ENCODE measurements at regions not wholly inside any gene's neighbourhood (a gene's known extent, or its start where the extent isn't known, plus 50 kb on each side); places are given as distances from the start of the nearest gene placed in this dataset.

- H3K27me3 ChIP-seq (ENCODE audit: control insufficient read depth in 3 of 3, insufficient read depth in 3 of 3, low read depth in 1 of 3, low read length in 3 of 3): no peaks in the 10 kb centered on the region
Measured at GRCh38 chr17:12421077-12421476, 244.6 kb upstream of the MYOCD start.

GRCh38 chr17:12421646-12422306, 243.9 kb upstream of the MYOCD start:
- Histone ChIP-seq H3K9ac (ENCODE audit: low read depth, low read length, poor library complexity) (no peak overlapping the region), H2AK5ac (ENCODE audit: low read depth, low read length) (no peak overlapping the region), H2BK15ac (ENCODE audit: low read length) (no peak overlapping the region), H4K8ac (ENCODE audit: low read depth, low read length) (no peak overlapping the region), H2AFZ (ENCODE audit: low read length) (peak overlapping the region; percentile 51), H3K4ac (ENCODE audit: low read length) (no peak overlapping the region), H3K23ac (ENCODE audit: low read depth, low read length, poor library complexity) (no peak overlapping the region), H2BK120ac (ENCODE audit: low read depth, low read length) (no peak overlapping the region), H3K4me2 (ENCODE audit: insufficient read depth, low read length, poor library complexity, severe bottlenecking) (no peak overlapping the region), H3K4me1 (ENCODE audit: control insufficient read depth in 2 of 2, insufficient read depth in 1 of 2, low read depth in 1 of 2, low read length in 2 of 2) (no peaks in the 10 kb centered on the region), H3K27me3 (ENCODE audit: control insufficient read depth in 3 of 3, insufficient read depth in 3 of 3, low read depth in 1 of 3, low read length in 3 of 3) (no peaks in the 10 kb centered on the region), H3K79me1 (ENCODE audit: low read depth, low read length) (no peaks in the 10 kb centered on the region), H2BK5ac (ENCODE audit: low read length) (no peak overlapping the region), H3K18ac (ENCODE audit: low read length) (no peak overlapping the region), H3K14ac (ENCODE audit: low read length) (no peak overlapping the region), H3K36me3 (replicated peaks in 1 of 2; ENCODE audit: control insufficient read depth in 2 of 2, insufficient read depth in 2 of 2, low read length in 2 of 2) (no peaks in the 10 kb centered on the region), H3K4me3 (ENCODE audit: low read length in 2 of 2) (no peak overlapping the region), H4K91ac (ENCODE audit: low read depth, low read length, poor library complexity) (no peak overlapping the region), H2BK12ac (ENCODE audit: low read length) (no peak overlapping the region), H3K9me3 (replicated peaks in 1 of 2; ENCODE audit: control insufficient read depth in 2 of 2, insufficient read depth in 1 of 2, low read depth in 1 of 2, low read length in 2 of 2) (no peaks in the 10 kb centered on the region), H3K27ac (replicated peaks; ENCODE audit: low read length) (no peak overlapping the region)
- no peak for DNase-seq (ENCODE audit: low spot score)
- no CpG with 5 or more reads among the region's 15 CpGs for WGBS, 2 donors (ENCODE audit: extremely low coverage in 2 of 2, insufficient read length in 2 of 2, insufficient replicate concordance in 1 of 2)

More at GRCh38 chr17:12421077-12421476, 244.6 kb upstream of the MYOCD start:
- H2BK12ac ChIP-seq (ENCODE audit: low read length): no peak overlapping the region
- H3K4me1 ChIP-seq (ENCODE audit: control insufficient read depth in 2 of 2, insufficient read depth in 1 of 2, low read depth in 1 of 2, low read length in 2 of 2): no peaks in the 10 kb centered on the region
- H3K23ac ChIP-seq (ENCODE audit: low read depth, low read length, poor library complexity): no peak overlapping the region
- no peaks in the 10 kb centered on the region for H3K36me3 ChIP-seq (replicated peaks in 1 of 2; ENCODE audit: control insufficient read depth in 2 of 2, insufficient read depth in 2 of 2, low read length in 2 of 2)
- no peak overlapping the region for H2BK15ac ChIP-seq (ENCODE audit: low read length)
- H3K9ac ChIP-seq (ENCODE audit: low read depth, low read length, poor library complexity): no peak overlapping the region
- H4K91ac ChIP-seq (ENCODE audit: low read depth, low read length, poor library complexity): no peak overlapping the region
- H3K4me2 ChIP-seq (ENCODE audit: insufficient read depth, low read length, poor library complexity, severe bottlenecking): no peak overlapping the region
- H4K8ac ChIP-seq (ENCODE audit: low read depth, low read length): no peak overlapping the region
- H2AK5ac ChIP-seq (ENCODE audit: low read depth, low read length): no peak overlapping the region
- no CpG with 5 or more reads among the region's 5 CpGs for WGBS, 2 donors (ENCODE audit: extremely low coverage in 2 of 2, insufficient read length in 2 of 2, insufficient replicate concordance in 1 of 2)
- H3K14ac ChIP-seq (ENCODE audit: low read length): no peak overlapping the region
- no peak overlapping the region for H3K18ac ChIP-seq (ENCODE audit: low read length)
- no peak overlapping the region for H3K27ac ChIP-seq (replicated peaks; ENCODE audit: low read length)
- H2AFZ ChIP-seq (ENCODE audit: low read length): peak overlapping the region; percentile 51
- H3K4me3 ChIP-seq (ENCODE audit: low read length in 2 of 2): no peak overlapping the region
- no peak overlapping the region for H2BK120ac ChIP-seq (ENCODE audit: low read depth, low read length)
- no peaks in the 10 kb centered on the region for H3K79me1 ChIP-seq (ENCODE audit: low read depth, low read length)
- no peak overlapping the region for H3K4ac ChIP-seq (ENCODE audit: low read length)
- H3K9me3 ChIP-seq (replicated peaks in 1 of 2; ENCODE audit: control insufficient read depth in 2 of 2, insufficient read depth in 1 of 2, low read depth in 1 of 2, low read length in 2 of 2): no peaks in the 10 kb centered on the region
- DNase-seq (ENCODE audit: low spot score): no peak
- no peak overlapping the region for H2BK5ac ChIP-seq (ENCODE audit: low read length)

GRCh38 chr17:12422651-12423050, 243.0 kb upstream of the MYOCD start:
- no CpG with 5 or more reads among the region's 13 CpGs for WGBS, 2 donors (ENCODE audit: extremely low coverage in 2 of 2, insufficient read length in 2 of 2, insufficient replicate concordance in 1 of 2)
- H4K91ac ChIP-seq (ENCODE audit: low read depth, low read length, poor library complexity): no peak overlapping the region

GRCh38 chr17:12423337-12423736, 242.4 kb upstream of the MYOCD start:
- no peak overlapping the region for H3K14ac ChIP-seq (ENCODE audit: low read length)
- no peak overlapping the region for H2BK5ac ChIP-seq (ENCODE audit: low read length)
- H2AK5ac ChIP-seq (ENCODE audit: low read depth, low read length): no peak overlapping the region
- no peak overlapping the region for H2AFZ ChIP-seq (ENCODE audit: low read length)
- no peaks in the 10 kb centered on the region for H3K36me3 ChIP-seq (replicated peaks in 1 of 2; ENCODE audit: control insufficient read depth in 2 of 2, insufficient read depth in 2 of 2, low read length in 2 of 2)
- H3K18ac ChIP-seq (ENCODE audit: low read length): no peak overlapping the region
- no peaks in the 10 kb centered on the region for H3K79me1 ChIP-seq (ENCODE audit: low read depth, low read length)
- no peak overlapping the region for H2BK120ac ChIP-seq (ENCODE audit: low read depth, low read length)
- H3K27me3 ChIP-seq (ENCODE audit: control insufficient read depth in 3 of 3, insufficient read depth in 3 of 3, low read depth in 1 of 3, low read length in 3 of 3): no peaks in the 10 kb centered on the region
- H3K9me3 ChIP-seq (replicated peaks in 1 of 2; ENCODE audit: control insufficient read depth in 2 of 2, insufficient read depth in 1 of 2, low read depth in 1 of 2, low read length in 2 of 2): no peaks in the 10 kb centered on the region
- H3K27ac ChIP-seq (replicated peaks; ENCODE audit: low read length): no peak overlapping the region
- no peak overlapping the region for H3K23ac ChIP-seq (ENCODE audit: low read depth, low read length, poor library complexity)
- H4K91ac ChIP-seq (ENCODE audit: low read depth, low read length, poor library complexity): no peak overlapping the region
- H2BK12ac ChIP-seq (ENCODE audit: low read length): no peak overlapping the region
- H3K4me1 ChIP-seq (ENCODE audit: control insufficient read depth in 2 of 2, insufficient read depth in 1 of 2, low read depth in 1 of 2, low read length in 2 of 2): no peaks in the 10 kb centered on the region
- no peak for DNase-seq (ENCODE audit: low spot score)
- H3K4me3 ChIP-seq (ENCODE audit: low read length in 2 of 2): no peak overlapping the region
- H3K4ac ChIP-seq (ENCODE audit: low read length): no peak overlapping the region
- no peak overlapping the region for H2BK15ac ChIP-seq (ENCODE audit: low read length)
- no peak overlapping the region for H3K9ac ChIP-seq (ENCODE audit: low read depth, low read length, poor library complexity)
- no peak overlapping the region for H3K4me2 ChIP-seq (ENCODE audit: insufficient read depth, low read length, poor library complexity, severe bottlenecking)
- no CpG with 5 or more reads among the region's 7 CpGs for WGBS, 2 donors (ENCODE audit: extremely low coverage in 2 of 2, insufficient read length in 2 of 2, insufficient replicate concordance in 1 of 2)
- no peak overlapping the region for H4K8ac ChIP-seq (ENCODE audit: low read depth, low read length)

More at GRCh38 chr17:12422651-12423050, 243.0 kb upstream of the MYOCD start:
- no peak overlapping the region for H2BK5ac ChIP-seq (ENCODE audit: low read length)
- H3K4me1 ChIP-seq (ENCODE audit: control insufficient read depth in 2 of 2, insufficient read depth in 1 of 2, low read depth in 1 of 2, low read length in 2 of 2): no peaks in the 10 kb centered on the region
- H3K27me3 ChIP-seq (ENCODE audit: control insufficient read depth in 3 of 3, insufficient read depth in 3 of 3, low read depth in 1 of 3, low read length in 3 of 3): no peaks in the 10 kb centered on the region
- H3K18ac ChIP-seq (ENCODE audit: low read length): peak overlapping the region; percentile 31
- H3K27ac ChIP-seq (replicated peaks; ENCODE audit: low read length): no peak overlapping the region
- H2BK12ac ChIP-seq (ENCODE audit: low read length): no peak overlapping the region
- H3K36me3 ChIP-seq (replicated peaks in 1 of 2; ENCODE audit: control insufficient read depth in 2 of 2, insufficient read depth in 2 of 2, low read length in 2 of 2): no peaks in the 10 kb centered on the region
- H2AK5ac ChIP-seq (ENCODE audit: low read depth, low read length): no peak overlapping the region
- no peak overlapping the region for H3K4me2 ChIP-seq (ENCODE audit: insufficient read depth, low read length, poor library complexity, severe bottlenecking)
- no peak overlapping the region for H3K9ac ChIP-seq (ENCODE audit: low read depth, low read length, poor library complexity)
- H3K4ac ChIP-seq (ENCODE audit: low read length): no peak overlapping the region
- DNase-seq (ENCODE audit: low spot score): no peak
- H3K9me3 ChIP-seq (replicated peaks in 1 of 2; ENCODE audit: control insufficient read depth in 2 of 2, insufficient read depth in 1 of 2, low read depth in 1 of 2, low read length in 2 of 2): no peaks in the 10 kb centered on the region
- no peak overlapping the region for H2BK120ac ChIP-seq (ENCODE audit: low read depth, low read length)
- no peak overlapping the region for H3K23ac ChIP-seq (ENCODE audit: low read depth, low read length, poor library complexity)
- H2AFZ ChIP-seq (ENCODE audit: low read length): no peak overlapping the region
- no peaks in the 10 kb centered on the region for H3K79me1 ChIP-seq (ENCODE audit: low read depth, low read length)
- H2BK15ac ChIP-seq (ENCODE audit: low read length): no peak overlapping the region
- no peak overlapping the region for H4K8ac ChIP-seq (ENCODE audit: low read depth, low read length)
- no peak overlapping the region for H3K14ac ChIP-seq (ENCODE audit: low read length)
- H3K4me3 ChIP-seq (ENCODE audit: low read length in 2 of 2): peak overlapping the region in 1 of 2 donors; percentile 51
